ENCODE measurements at regions not wholly inside any gene's neighbourhood (a gene's known extent, or its start where the extent isn't known, plus 50 kb on each side); places are given as distances from the start of the nearest gene placed in this dataset.
A peak's percentile ranks its signal among the peaks of the same experiment; 100 is the strongest.

DNA sequence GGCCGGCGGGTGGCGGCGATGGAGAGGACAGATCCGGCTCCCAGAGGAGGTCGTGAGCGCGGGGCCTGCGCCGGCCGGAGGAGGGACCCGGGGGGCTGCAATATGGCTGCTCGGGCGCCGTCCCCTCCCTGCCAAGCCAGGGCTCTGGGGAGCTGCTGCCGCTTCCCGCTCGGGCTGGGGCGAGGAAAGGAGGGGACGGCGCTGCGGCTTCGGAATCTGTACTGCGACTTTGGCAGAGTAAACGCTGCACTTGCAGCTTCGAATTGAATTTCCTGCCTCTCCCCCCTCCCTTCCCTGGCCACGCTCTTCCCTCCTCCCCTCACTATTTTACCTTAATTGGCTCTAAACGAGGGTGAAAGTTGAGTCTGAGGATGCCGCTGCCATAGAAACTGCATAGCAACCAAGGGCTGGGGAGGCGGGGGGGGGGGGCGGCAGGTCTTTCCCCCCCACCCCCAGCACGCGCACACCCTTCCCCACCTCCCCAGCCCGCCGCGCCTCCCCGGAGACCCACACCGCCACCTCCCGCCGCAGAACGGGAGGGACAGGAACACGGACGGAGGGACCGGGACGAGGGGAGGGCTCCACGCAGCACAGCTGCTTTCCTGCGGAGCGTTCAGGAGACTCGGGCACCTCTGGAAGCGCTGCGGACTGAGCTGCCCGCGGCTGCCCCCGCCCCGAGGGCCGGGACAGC, 93.9 kb downstream of the RNASET2 start:
- peak; percentile 59 to 72 (median 61) for DNase-seq
- H3K9ac ChIP-seq (ENCODE audit: low read length in 3 of 3): no peak overlapping the region
- no peak for FAIRE-seq

DNA sequence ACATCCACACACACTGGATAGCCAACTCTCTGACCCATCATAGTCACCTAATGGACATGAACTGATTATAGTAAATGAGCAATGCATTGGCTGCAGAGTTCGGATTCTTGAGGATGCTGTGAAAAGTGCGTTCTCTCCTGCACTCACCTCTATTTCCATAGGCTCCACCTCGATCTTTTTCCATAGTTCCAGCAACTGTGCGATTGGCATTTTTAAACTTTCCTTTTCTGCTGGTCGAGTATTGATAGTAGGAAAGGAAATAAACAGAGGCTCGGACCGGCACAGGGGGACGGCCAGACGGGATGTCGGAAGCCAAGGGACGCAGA, 94.4 kb downstream of the RNASET2 start:
- no peak for DNase-seq
- no peak for FAIRE-seq
- Histone ChIP-seq H3K4me3 (ENCODE audit: low read length in 3 of 3) (peak overlapping the region in 2 of 3 donors; percentile 51 to 53), H3K9me3 (ENCODE audit: control insufficient read depth in 2 of 3, insufficient read depth in 1 of 3, low read length in 3 of 3) (no peaks in the 10 kb centered on the region), H3K4me1 (ENCODE audit: control insufficient read depth in 2 of 3, insufficient read depth in 2 of 3, low read depth in 1 of 3, low read length in 3 of 3) (peaks cover 0 to 3% (median 0%) of the 10 kb centered on the region in 3 donors), H3K36me3 (ENCODE audit: control insufficient read depth in 2 of 3, insufficient read depth in 3 of 3, low read length in 3 of 3) (no peaks in the 10 kb centered on the region), H3K27ac (ENCODE audit: low read depth in 2 of 2, low read length in 2 of 2) (no peak overlapping the region), H3K9ac (ENCODE audit: low read length in 3 of 3) (no peak overlapping the region), H3K27me3 (ENCODE audit: control insufficient read depth, insufficient read depth, low read length) (no peaks in the 10 kb centered on the region)
- TF ChIP-seq, protein P1, sequence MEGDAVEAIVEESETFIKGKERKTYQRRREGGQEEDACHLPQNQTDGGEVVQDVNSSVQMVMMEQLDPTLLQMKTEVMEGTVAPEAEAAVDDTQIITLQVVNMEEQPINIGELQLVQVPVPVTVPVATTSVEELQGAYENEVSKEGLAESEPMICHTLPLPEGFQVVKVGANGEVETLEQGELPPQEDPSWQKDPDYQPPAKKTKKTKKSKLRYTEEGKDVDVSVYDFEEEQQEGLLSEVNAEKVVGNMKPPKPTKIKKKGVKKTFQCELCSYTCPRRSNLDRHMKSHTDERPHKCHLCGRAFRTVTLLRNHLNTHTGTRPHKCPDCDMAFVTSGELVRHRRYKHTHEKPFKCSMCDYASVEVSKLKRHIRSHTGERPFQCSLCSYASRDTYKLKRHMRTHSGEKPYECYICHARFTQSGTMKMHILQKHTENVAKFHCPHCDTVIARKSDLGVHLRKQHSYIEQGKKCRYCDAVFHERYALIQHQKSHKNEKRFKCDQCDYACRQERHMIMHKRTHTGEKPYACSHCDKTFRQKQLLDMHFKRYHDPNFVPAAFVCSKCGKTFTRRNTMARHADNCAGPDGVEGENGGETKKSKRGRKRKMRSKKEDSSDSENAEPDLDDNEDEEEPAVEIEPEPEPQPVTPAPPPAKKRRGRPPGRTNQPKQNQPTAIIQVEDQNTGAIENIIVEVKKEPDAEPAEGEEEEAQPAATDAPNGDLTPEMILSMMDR (IDR thresholded peaks at IDR 0.05; ENCODE audit: borderline replicate concordance, extremely low read depth, insufficient read depth): no peak
- intact Hi-C loops (cut with DNase I): no loop called here

More for the DNA sequence above, 93.9 kb downstream of the RNASET2 start:
- TF ChIP-seq, protein P1 (IDR thresholded peaks at IDR 0.05; ENCODE audit: borderline replicate concordance, extremely low read depth, insufficient read depth): no peak
- Histone ChIP-seq H3K4me1 (ENCODE audit: control insufficient read depth in 2 of 3, insufficient read depth in 2 of 3, low read depth in 1 of 3, low read length in 3 of 3) (peaks cover 0 to 3% (median 0%) of the 10 kb centered on the region in 3 donors), H3K36me3 (ENCODE audit: control insufficient read depth in 2 of 3, insufficient read depth in 3 of 3, low read length in 3 of 3) (no peaks in the 10 kb centered on the region), H3K9me3 (ENCODE audit: control insufficient read depth in 2 of 3, insufficient read depth in 1 of 3, low read length in 3 of 3) (no peaks in the 10 kb centered on the region), H3K27ac (ENCODE audit: low read depth in 2 of 2, low read length in 2 of 2) (no peak overlapping the region), H3K4me3 (ENCODE audit: low read length in 3 of 3) (peak overlapping the region; percentile 36 to 53 (median 38)), H3K27me3 (ENCODE audit: control insufficient read depth, insufficient read depth, low read length) (no peaks in the 10 kb centered on the region)
- intact Hi-C loops (cut with DNase I): no loop called here

DNA sequence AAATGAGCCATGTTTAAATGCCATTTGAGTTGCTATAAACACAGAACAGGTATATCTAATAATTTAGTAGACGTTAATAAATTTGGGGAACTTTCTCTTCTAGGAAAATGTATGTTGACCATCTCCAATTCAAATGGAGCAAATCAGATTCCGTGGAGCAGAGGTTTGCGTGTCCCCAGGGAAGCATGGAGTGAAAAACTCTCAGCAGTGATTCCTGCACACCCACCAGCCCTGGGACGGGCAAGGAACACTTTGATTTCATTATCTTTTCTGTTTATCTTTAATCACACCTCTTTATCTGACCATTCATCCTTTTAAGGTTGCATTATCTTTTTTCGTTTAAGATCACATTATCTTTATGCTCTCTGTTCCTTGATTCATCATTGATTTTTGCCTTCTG, 95.0 kb downstream of the RNASET2 start:
- DNase-seq (no peak), FAIRE-seq (no peak)
- TF ChIP-seq, protein P1 (IDR thresholded peaks at IDR 0.05; ENCODE audit: borderline replicate concordance, extremely low read depth, insufficient read depth): no peak
- Histone ChIP-seq H3K27ac (ENCODE audit: low read depth in 2 of 2, low read length in 2 of 2) (no peak overlapping the region), H3K9ac (ENCODE audit: low read length in 3 of 3) (no peak overlapping the region), H3K36me3 (ENCODE audit: control insufficient read depth in 2 of 3, insufficient read depth in 3 of 3, low read length in 3 of 3) (no peaks in the 10 kb centered on the region), H3K9me3 (ENCODE audit: control insufficient read depth in 2 of 3, insufficient read depth in 1 of 3, low read length in 3 of 3) (no peaks in the 10 kb centered on the region), H3K4me3 (ENCODE audit: low read length in 3 of 3) (no peak overlapping the region), H3K4me1 (ENCODE audit: control insufficient read depth in 2 of 3, insufficient read depth in 2 of 3, low read depth in 1 of 3, low read length in 3 of 3) (peaks cover 0 to 3% (median 0%) of the 10 kb centered on the region in 3 donors), H3K27me3 (ENCODE audit: control insufficient read depth, insufficient read depth, low read length) (no peaks in the 10 kb centered on the region)
- intact Hi-C loops (cut with DNase I): no loop called here

DNA sequence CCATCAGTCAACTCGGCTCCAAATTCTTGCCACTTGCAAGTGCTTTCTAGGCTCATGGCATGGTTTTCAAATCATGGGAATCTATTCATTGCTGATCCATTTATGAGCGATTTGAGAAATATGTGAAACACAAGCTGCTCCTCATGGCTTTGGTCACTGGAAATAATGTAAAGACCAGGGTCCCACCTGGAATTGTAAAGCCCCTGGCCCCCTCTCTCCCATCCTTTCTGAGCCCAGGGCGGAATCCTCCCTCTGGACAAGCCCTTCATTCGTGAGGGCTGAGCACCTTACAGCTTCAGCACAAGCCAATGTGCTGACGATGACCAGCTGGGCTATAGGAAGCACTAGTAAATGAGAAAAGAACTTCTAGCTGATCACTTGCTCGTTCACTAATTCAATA, 96.0 kb downstream of the RNASET2 start:
- Histone ChIP-seq H3K4me1 (ENCODE audit: control insufficient read depth in 2 of 3, insufficient read depth in 2 of 3, low read depth in 1 of 3, low read length in 3 of 3) (peaks cover 0 to 3% (median 0%) of the 10 kb centered on the region in 3 donors), H3K27ac (ENCODE audit: low read depth in 2 of 2, low read length in 2 of 2) (no peak overlapping the region), H3K4me3 (ENCODE audit: low read length in 3 of 3) (no peak overlapping the region), H3K9ac (ENCODE audit: low read length in 3 of 3) (no peak overlapping the region), H3K9me3 (ENCODE audit: control insufficient read depth in 2 of 3, insufficient read depth in 1 of 3, low read length in 3 of 3) (no peaks in the 10 kb centered on the region), H3K27me3 (ENCODE audit: control insufficient read depth, insufficient read depth, low read length) (no peaks in the 10 kb centered on the region), H3K36me3 (ENCODE audit: control insufficient read depth in 2 of 3, insufficient read depth in 3 of 3, low read length in 3 of 3) (no peaks in the 10 kb centered on the region)
- intact Hi-C loops (cut with DNase I): no loop called here
- FAIRE-seq: no peak
- TF ChIP-seq, protein P1 (IDR thresholded peaks at IDR 0.05; ENCODE audit: borderline replicate concordance, extremely low read depth, insufficient read depth): no peak
- no peak for DNase-seq

Data from kidney (tissue), 13 donors.